ENCODE measurements at regions not wholly inside any gene's neighbourhood (a gene's known extent, or its start where the extent isn't known, plus 50 kb on each side); places are given as distances from the start of the nearest gene placed in this dataset.
"Not testable (repeated sequence)": the region's sequence is repeated elsewhere in the genome, so short reads cannot be mapped to it uniquely, and the experiment has no call there.

GRCh38 chr22:11597666-11598358, 3930.2 kb upstream of the OR11H1 start:
- not testable (repeated sequence) for H3K36me3 ChIP-seq (ENCODE audit: control insufficient read depth, low read depth, low read length); H3K4me1 ChIP-seq (ENCODE audit: control insufficient read depth, low read depth, low read length); H3K9ac ChIP-seq (ENCODE audit: low read length); H3K4me3 ChIP-seq (ENCODE audit: low read length); H3K27me3 ChIP-seq (ENCODE audit: control insufficient read depth, insufficient read depth, low read length); H3K27ac ChIP-seq (ENCODE audit: low read length)
- H3K9me3 ChIP-seq (ENCODE audit: control insufficient read depth, low read depth, low read length): peaks cover 59% of the 10 kb centered on the region

- no peaks in the 10 kb centered on the region for H3K4me1 ChIP-seq (ENCODE audit: control insufficient read depth, low read depth, low read length)
- H3K27me3 ChIP-seq (ENCODE audit: control insufficient read depth, insufficient read depth, low read length): no peaks in the 10 kb centered on the region
- no peak overlapping the region for H3K9ac ChIP-seq (ENCODE audit: low read length)
- H3K9me3 ChIP-seq (ENCODE audit: control insufficient read depth, low read depth, low read length): peaks cover 60% of the 10 kb centered on the region
- no peaks in the 10 kb centered on the region for H3K36me3 ChIP-seq (ENCODE audit: control insufficient read depth, low read depth, low read length)
- H3K4me3 ChIP-seq (ENCODE audit: low read length): no peak overlapping the region
- no peak overlapping the region for H3K27ac ChIP-seq (ENCODE audit: low read length)
Measured at GRCh38 chr22:11598492-11599440, 3929.2 kb upstream of the OR11H1 start.

DNA sequence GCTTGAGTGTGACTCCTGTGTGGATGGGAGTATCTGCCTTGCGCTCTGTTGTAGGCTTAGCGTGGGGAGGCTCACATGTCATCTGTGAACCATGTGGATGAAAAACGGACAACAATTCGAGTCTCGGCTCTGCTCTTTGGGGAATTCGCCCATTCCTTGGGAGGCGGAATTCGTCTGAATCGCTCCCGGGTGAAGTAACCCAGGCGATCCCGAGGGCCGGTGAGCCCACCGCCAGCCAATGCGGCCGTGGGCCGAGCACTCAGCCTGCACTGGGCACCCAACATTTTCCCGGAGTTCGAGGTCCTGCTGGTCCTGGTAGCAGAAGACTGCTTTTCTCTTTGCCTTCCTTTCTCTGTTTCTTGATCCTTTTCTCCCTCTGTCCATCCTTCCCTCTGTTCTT, 3928.5 kb upstream of the OR11H1 start:
- not testable (repeated sequence) for H3K9ac ChIP-seq (ENCODE audit: low read length); H3K4me3 ChIP-seq (ENCODE audit: low read length); H3K4me1 ChIP-seq (ENCODE audit: control insufficient read depth, low read depth, low read length); H3K27me3 ChIP-seq (ENCODE audit: control insufficient read depth, insufficient read depth, low read length); H3K27ac ChIP-seq (ENCODE audit: low read length); H3K36me3 ChIP-seq (ENCODE audit: control insufficient read depth, low read depth, low read length)
- H3K9me3 ChIP-seq (ENCODE audit: control insufficient read depth, low read depth, low read length): peaks cover 56% of the 10 kb centered on the region

GRCh38 chr22:11600161-11600560, 3927.8 kb upstream of the OR11H1 start:
- not testable (repeated sequence) for H3K36me3 ChIP-seq (ENCODE audit: control insufficient read depth, low read depth, low read length); H3K4me3 ChIP-seq (ENCODE audit: low read length); H3K4me1 ChIP-seq (ENCODE audit: control insufficient read depth, low read depth, low read length); H3K9ac ChIP-seq (ENCODE audit: low read length); H3K27me3 ChIP-seq (ENCODE audit: control insufficient read depth, insufficient read depth, low read length); H3K27ac ChIP-seq (ENCODE audit: low read length)
- H3K9me3 ChIP-seq (ENCODE audit: control insufficient read depth, low read depth, low read length): peaks cover 53% of the 10 kb centered on the region

DNA sequence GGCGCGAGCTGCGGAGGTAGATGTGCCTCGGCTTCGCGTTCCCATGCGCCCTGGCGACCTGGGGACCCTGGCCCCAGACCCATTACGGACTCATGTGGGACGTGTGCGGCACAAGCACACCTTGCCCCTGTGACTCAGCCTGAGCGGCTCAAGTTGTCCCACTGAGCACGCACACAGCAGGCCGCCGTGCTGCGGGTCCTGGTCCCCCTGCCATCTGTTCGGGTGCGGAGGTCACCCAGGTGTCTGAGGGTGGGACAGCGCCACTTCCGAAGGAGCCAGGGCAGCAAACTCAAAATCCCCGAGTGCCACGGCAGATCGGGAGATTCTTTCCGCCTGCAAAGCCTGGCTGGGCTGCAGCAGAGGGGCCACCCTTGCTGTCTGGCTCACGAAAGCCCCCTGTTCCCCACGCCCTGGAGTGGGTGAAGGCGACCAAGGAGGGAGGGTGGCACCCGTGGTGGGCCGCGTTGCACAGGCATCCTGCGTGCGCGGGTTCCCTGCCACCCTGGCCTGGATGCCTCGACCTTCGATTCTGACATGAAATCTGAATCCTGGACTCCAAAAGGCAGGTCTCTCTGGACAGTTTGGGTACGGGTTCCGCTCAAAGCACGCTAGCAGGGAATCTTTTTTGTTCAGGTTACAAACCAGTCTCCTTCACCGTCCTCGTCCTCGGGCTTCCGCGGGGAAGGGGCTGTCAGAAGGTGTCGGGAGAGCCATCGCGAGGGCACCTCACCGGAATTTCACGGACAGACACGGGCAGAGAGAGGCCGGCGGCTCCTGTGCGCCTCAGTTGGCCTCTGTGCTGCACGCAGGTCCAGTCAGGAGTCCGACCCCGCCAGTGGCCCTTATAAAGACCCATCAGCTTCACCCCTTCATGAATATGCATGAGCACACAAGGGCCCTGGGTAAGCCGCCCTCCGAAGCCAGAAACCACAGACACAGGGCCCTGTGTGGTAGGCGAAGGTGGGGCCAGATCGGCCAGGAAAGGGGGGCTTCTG, 3926.8 kb upstream of the OR11H1 start:
- not testable (repeated sequence) for H3K4me1 ChIP-seq (ENCODE audit: control insufficient read depth, low read depth, low read length); H3K36me3 ChIP-seq (ENCODE audit: control insufficient read depth, low read depth, low read length); H3K27ac ChIP-seq (ENCODE audit: low read length); H3K9ac ChIP-seq (ENCODE audit: low read length); H3K4me3 ChIP-seq (ENCODE audit: low read length); H3K27me3 ChIP-seq (ENCODE audit: control insufficient read depth, insufficient read depth, low read length)
- H3K9me3 ChIP-seq (ENCODE audit: control insufficient read depth, low read depth, low read length): peaks cover 54% of the 10 kb centered on the region

DNA sequence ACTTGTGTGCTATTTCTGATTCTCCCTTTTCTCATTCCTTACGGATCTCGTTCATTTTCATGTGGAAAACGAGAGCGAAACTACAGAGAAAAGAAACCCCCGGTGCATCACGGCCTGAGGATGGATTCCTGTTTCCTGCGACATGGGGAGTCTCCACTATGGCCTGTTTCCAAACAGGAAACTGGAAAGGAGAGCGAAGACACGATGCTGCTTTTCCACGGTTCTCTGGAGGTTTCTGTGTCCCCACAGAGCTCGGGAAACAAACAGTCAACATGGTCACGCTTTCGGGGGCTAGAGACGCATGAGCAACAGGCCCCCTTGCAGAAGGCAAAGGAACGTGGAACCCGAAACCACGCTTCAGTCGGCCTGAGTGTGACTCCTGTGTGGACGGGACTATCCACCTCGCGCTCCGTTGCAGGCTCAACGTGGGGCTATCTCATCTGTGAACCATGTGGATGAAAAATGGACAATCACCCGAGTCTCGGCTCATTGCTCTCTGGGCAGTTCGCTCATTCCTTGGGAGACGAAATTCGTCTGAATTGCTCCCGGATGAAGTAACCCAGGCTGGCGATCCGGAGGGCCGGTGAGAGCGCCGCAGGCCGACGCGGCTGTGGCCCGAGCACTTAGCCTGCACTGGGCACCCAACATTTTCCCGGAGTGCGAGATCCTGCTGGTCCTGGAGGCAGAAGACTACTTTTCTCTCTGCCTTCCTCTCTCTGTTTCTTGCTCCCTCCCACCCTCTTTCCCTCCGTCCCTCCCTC, 3923.2 kb upstream of the OR11H1 start:
- H3K36me3 ChIP-seq (ENCODE audit: control insufficient read depth, low read depth, low read length); H3K27me3 ChIP-seq (ENCODE audit: control insufficient read depth, insufficient read depth, low read length); H3K4me3 ChIP-seq (ENCODE audit: low read length); H3K27ac ChIP-seq (ENCODE audit: low read length); H3K9ac ChIP-seq (ENCODE audit: low read length); H3K4me1 ChIP-seq (ENCODE audit: control insufficient read depth, low read depth, low read length): not testable (repeated sequence)
- peaks cover 56% of the 10 kb centered on the region for H3K9me3 ChIP-seq (ENCODE audit: control insufficient read depth, low read depth, low read length)

GRCh38 chr22:11605468-11605981, 3922.5 kb upstream of the OR11H1 start:
- Histone ChIP-seq H3K27me3 (ENCODE audit: control insufficient read depth, insufficient read depth, low read length) (no peaks in the 10 kb centered on the region), H3K9ac (ENCODE audit: low read length) (no peak overlapping the region), H3K4me1 (ENCODE audit: control insufficient read depth, low read depth, low read length) (no peaks in the 10 kb centered on the region), H3K36me3 (ENCODE audit: control insufficient read depth, low read depth, low read length) (no peaks in the 10 kb centered on the region), H3K27ac (ENCODE audit: low read length) (no peak overlapping the region), H3K4me3 (ENCODE audit: low read length) (no peak overlapping the region), H3K9me3 (ENCODE audit: control insufficient read depth, low read depth, low read length) (peaks cover 59% of the 10 kb centered on the region)

GRCh38 chr22:11606047-11607000, 3921.7 kb upstream of the OR11H1 start:
- H3K9me3 ChIP-seq (ENCODE audit: control insufficient read depth, low read depth, low read length): peaks cover 58% of the 10 kb centered on the region
- not testable (repeated sequence) for H3K36me3 ChIP-seq (ENCODE audit: control insufficient read depth, low read depth, low read length); H3K27ac ChIP-seq (ENCODE audit: low read length); H3K4me3 ChIP-seq (ENCODE audit: low read length); H3K4me1 ChIP-seq (ENCODE audit: control insufficient read depth, low read depth, low read length); H3K9ac ChIP-seq (ENCODE audit: low read length); H3K27me3 ChIP-seq (ENCODE audit: control insufficient read depth, insufficient read depth, low read length)

GRCh38 chr22:11607215-11607614, 3920.8 kb upstream of the OR11H1 start:
- H3K9me3 ChIP-seq (ENCODE audit: control insufficient read depth, low read depth, low read length): peaks cover 61% of the 10 kb centered on the region
- not testable (repeated sequence) for H3K36me3 ChIP-seq (ENCODE audit: control insufficient read depth, low read depth, low read length); H3K27ac ChIP-seq (ENCODE audit: low read length); H3K9ac ChIP-seq (ENCODE audit: low read length); H3K4me3 ChIP-seq (ENCODE audit: low read length); H3K27me3 ChIP-seq (ENCODE audit: control insufficient read depth, insufficient read depth, low read length); H3K4me1 ChIP-seq (ENCODE audit: control insufficient read depth, low read depth, low read length)

GRCh38 chr22:11608486-11608885, 3919.5 kb upstream of the OR11H1 start:
- H3K27me3 ChIP-seq (ENCODE audit: control insufficient read depth, insufficient read depth, low read length); H3K36me3 ChIP-seq (ENCODE audit: control insufficient read depth, low read depth, low read length); H3K9ac ChIP-seq (ENCODE audit: low read length); H3K4me1 ChIP-seq (ENCODE audit: control insufficient read depth, low read depth, low read length); H3K4me3 ChIP-seq (ENCODE audit: low read length); H3K27ac ChIP-seq (ENCODE audit: low read length): not testable (repeated sequence)
- H3K9me3 ChIP-seq (ENCODE audit: control insufficient read depth, low read depth, low read length): peaks cover 65% of the 10 kb centered on the region

Data from iPS-18a (cell line).